Karpas-422 (cell line): ENCODE measurements at regions not wholly inside any gene's neighbourhood (a gene's known extent, or its start where the extent isn't known, plus 50 kb on each side); places are given as distances from the start of the nearest gene placed in this dataset.

ENCODE experiments used
- DNase-seq: peaks from one replicate; pipeline ENCODE4 v3.0.0-alpha.2; 2015
- H2AFZ ChIP-seq: fragments of 200-600 bp; sonication (generic); 2 replicates; pipeline ENCODE4 v1.6.1; 2014; ENCODE audit warnings: antibody characterized with exemption, low read length, mixed read lengths
- H3K27ac ChIP-seq: fragments of 200-600 bp; sonication (generic); 2 replicates; pipeline ENCODE4 v1.5.1; 2014; ENCODE audit warnings: mild to moderate bottlenecking, low read length, moderate library complexity
- H3K27me3 ChIP-seq: fragments of 200-600 bp; sonication (generic); 2 replicates; pipeline ENCODE4 v1.6.1; 2014; ENCODE audit warnings: low read length, mixed read lengths
- H3K36me3 ChIP-seq: fragments of 200-600 bp; sonication (generic); 2 replicates; pipeline ENCODE4 v1.6.1; 2014; ENCODE audit warnings: low read length, mixed read lengths; ENCODE audit not compliant: insufficient read depth
- H3K4me1 ChIP-seq: fragments of 200-600 bp; sonication (generic); 2 replicates; pipeline ENCODE4 v1.6.1; 2014; ENCODE audit warnings: mild to moderate bottlenecking, low read length, mixed read lengths
- H3K4me2 ChIP-seq: fragments of 200-600 bp; sonication (generic); 2 replicates; pipeline ENCODE4 v1.6.1; 2014; ENCODE audit warnings: low read length, low read depth, mild to moderate bottlenecking; ENCODE audit not compliant: poor library complexity, severe bottlenecking
- H3K4me3 ChIP-seq: fragments of 200-600 bp; sonication (generic); 2 replicates; pipeline ENCODE4 v1.5.1; 2014; ENCODE audit warnings: mild to moderate bottlenecking, antibody characterized with exemption, low read length, mixed read lengths
- H3K79me2 ChIP-seq: fragments of 200-600 bp; sonication (generic); 2 replicates; pipeline ENCODE4 v1.6.1; 2014; ENCODE audit warnings: mild to moderate bottlenecking, low read length, mixed read lengths
- H3K9ac ChIP-seq: fragments of 200-600 bp; sonication (generic); 2 replicates; pipeline ENCODE4 v1.6.0; 2014; ENCODE audit warnings: low read length
- H3K9me2 ChIP-seq: fragments of 200-600 bp; sonication (generic), shearing (Covaris generic); replicated peaks from 2 replicates; pipeline ENCODE4 v1.6.0; 2014; ENCODE audit warnings: mild to moderate bottlenecking, low read length, moderate library complexity; ENCODE audit not compliant: insufficient read depth
- H3K9me3 ChIP-seq: fragments of 300-700, 200-600 bp; sonication (generic); 2 replicates; pipeline ENCODE4 v1.6.1; 2014; ENCODE audit warnings: low read length, mixed read lengths
- H4K20me1 ChIP-seq: fragments of 200-600 bp; sonication (generic); 2 replicates; pipeline ENCODE4 v1.6.1; 2014; ENCODE audit warnings: mild to moderate bottlenecking, antibody characterized with exemption, low read length, low read depth; ENCODE audit not compliant: insufficient read depth

GRCh38 chr3:96705895-96706294 lies 108.5 kb upstream of the EPHA6 start:
- Histone ChIP-seq H3K4me3 (no peak overlapping the region), H3K36me3 (no peaks in the 10 kb centered on the region), H3K4me1 (no peaks in the 10 kb centered on the region), H3K4me2 (no peak overlapping the region), H3K27ac (no peak overlapping the region), H3K27me3 (no peaks in the 10 kb centered on the region), H3K9ac (no peak overlapping the region), H4K20me1 (no peaks in the 10 kb centered on the region), H2AFZ (no peak overlapping the region), H3K9me3 (peaks cover 3% of the 10 kb centered on the region), H3K79me2 (no peaks in the 10 kb centered on the region), H3K9me2 (no peaks in the 10 kb centered on the region)
- no peak for DNase-seq

- no peak overlapping the region for H2AFZ ChIP-seq
- no peaks in the 10 kb centered on the region for H3K79me2 ChIP-seq
- no peak overlapping the region for H3K4me3 ChIP-seq
- H3K4me1 ChIP-seq, result no peaks in the 10 kb centered on the region
- no peak for DNase-seq
- no peak overlapping the region for H3K4me2 ChIP-seq
- peaks cover 3% of the 10 kb centered on the region for H3K9me3 ChIP-seq
- no peak overlapping the region for H3K27ac ChIP-seq
- no peaks in the 10 kb centered on the region for H3K36me3 ChIP-seq
- no peaks in the 10 kb centered on the region for H3K27me3 ChIP-seq
- H3K9me2 ChIP-seq, result no peaks in the 10 kb centered on the region
- H3K9ac ChIP-seq, result no peak overlapping the region
- no peaks in the 10 kb centered on the region for H4K20me1 ChIP-seq
Measured at GRCh38 chr3:96706509-96706908, 107.9 kb upstream of the EPHA6 start.

- no peak for DNase-seq
- Histone ChIP-seq H3K36me3 (no peaks in the 10 kb centered on the region), H2AFZ (no peak overlapping the region), H3K4me3 (no peak overlapping the region), H3K4me1 (no peaks in the 10 kb centered on the region), H3K27me3 (no peaks in the 10 kb centered on the region), H3K9ac (no peak overlapping the region), H3K9me3 (peaks cover 11% of the 10 kb centered on the region), H3K9me2 (no peaks in the 10 kb centered on the region), H3K79me2 (no peaks in the 10 kb centered on the region), H3K27ac (no peak overlapping the region), H4K20me1 (no peaks in the 10 kb centered on the region), H3K4me2 (no peak overlapping the region)
Measured at GRCh38 chr3:96711816-96712215, 102.6 kb upstream of the EPHA6 start.

GRCh38 chr3:96712792-96713191 lies 101.6 kb upstream of the EPHA6 start:
- Histone ChIP-seq H3K9me2 (no peaks in the 10 kb centered on the region), H3K4me1 (no peaks in the 10 kb centered on the region), H3K9me3 (peaks cover 11% of the 10 kb centered on the region), H3K79me2 (no peaks in the 10 kb centered on the region), H3K27ac (no peak overlapping the region), H3K4me3 (no peak overlapping the region), H3K36me3 (no peaks in the 10 kb centered on the region), H2AFZ (no peak overlapping the region), H3K4me2 (no peak overlapping the region), H3K9ac (no peak overlapping the region), H4K20me1 (no peaks in the 10 kb centered on the region), H3K27me3 (no peaks in the 10 kb centered on the region)
- no peak for DNase-seq

GRCh38 chr3:96719921-96720320 lies 94.5 kb upstream of the EPHA6 start:
- no peak overlapping the region for H3K4me2 ChIP-seq
- no peaks in the 10 kb centered on the region; the same call in 1 of the 2 replicates for H3K9me2 ChIP-seq
- no peak overlapping the region for H3K9ac ChIP-seq
- no peak overlapping the region for H3K27ac ChIP-seq
- no peaks in the 10 kb centered on the region for H3K79me2 ChIP-seq
- no peaks in the 10 kb centered on the region for H3K27me3 ChIP-seq
- H3K36me3 ChIP-seq, result no peaks in the 10 kb centered on the region
- H3K4me3 ChIP-seq, result no peak overlapping the region
- no peaks in the 10 kb centered on the region for H3K4me1 ChIP-seq
- H2AFZ ChIP-seq, result no peak overlapping the region
- H3K9me3 ChIP-seq, result peaks cover under 1% of the 10 kb centered on the region
- DNase-seq, result no peak
- no peaks in the 10 kb centered on the region for H4K20me1 ChIP-seq

GRCh38 chr3:96731031-96731430 lies 83.4 kb upstream of the EPHA6 start:
- no peaks in the 10 kb centered on the region for H4K20me1 ChIP-seq
- H2AFZ ChIP-seq, result no peak overlapping the region
- H3K79me2 ChIP-seq, result no peaks in the 10 kb centered on the region
- H3K4me2 ChIP-seq, result no peak overlapping the region
- no peak overlapping the region for H3K27ac ChIP-seq
- H3K27me3 ChIP-seq, result no peaks in the 10 kb centered on the region
- H3K4me3 ChIP-seq, result no peak overlapping the region
- peaks cover 8% of the 10 kb centered on the region for H3K9me3 ChIP-seq
- no peak for DNase-seq
- H3K36me3 ChIP-seq, result no peaks in the 10 kb centered on the region
- no peaks in the 10 kb centered on the region for H3K9me2 ChIP-seq
- H3K4me1 ChIP-seq, result no peaks in the 10 kb centered on the region
- H3K9ac ChIP-seq, result no peak overlapping the region

- H3K9me3 ChIP-seq, result peaks cover 4% of the 10 kb centered on the region; the same call in 1 of the 2 replicates
- H4K20me1 ChIP-seq, result no peaks in the 10 kb centered on the region
- no peaks in the 10 kb centered on the region for H3K4me1 ChIP-seq
- H3K4me3 ChIP-seq, result no peak overlapping the region
- no peak overlapping the region for H3K9ac ChIP-seq
- no peak for DNase-seq
- H2AFZ ChIP-seq, result no peak overlapping the region
- H3K9me2 ChIP-seq, result no peaks in the 10 kb centered on the region
- H3K27ac ChIP-seq, result no peak overlapping the region
- H3K36me3 ChIP-seq, result no peaks in the 10 kb centered on the region
- H3K27me3 ChIP-seq, result no peaks in the 10 kb centered on the region
- H3K79me2 ChIP-seq, result no peaks in the 10 kb centered on the region
- H3K4me2 ChIP-seq, result no peak overlapping the region
Measured at GRCh38 chr3:96734273-96735009, 80.0 kb upstream of the EPHA6 start.

GRCh38 chr3:96748139-96748538 lies 66.3 kb upstream of the EPHA6 start:
- no peaks in the 10 kb centered on the region for H3K4me1 ChIP-seq
- H3K9me2 ChIP-seq, result no peaks in the 10 kb centered on the region
- DNase-seq, result no peak
- no peak overlapping the region for H3K9ac ChIP-seq
- no peaks in the 10 kb centered on the region for H3K79me2 ChIP-seq
- H3K27ac ChIP-seq, result no peak overlapping the region
- H4K20me1 ChIP-seq, result no peaks in the 10 kb centered on the region
- H3K27me3 ChIP-seq, result no peaks in the 10 kb centered on the region
- no peak overlapping the region for H3K4me2 ChIP-seq
- peaks cover 4% of the 10 kb centered on the region; the same call in 1 of the 2 replicates for H3K9me3 ChIP-seq
- H3K4me3 ChIP-seq, result no peak overlapping the region
- H2AFZ ChIP-seq, result no peak overlapping the region
- H3K36me3 ChIP-seq, result no peaks in the 10 kb centered on the region
